ENCODE measurements at regions not wholly inside any gene's neighbourhood (a gene's known extent, or its start where the extent isn't known, plus 50 kb on each side); places are given as distances from the start of the nearest gene placed in this dataset.

DNA sequence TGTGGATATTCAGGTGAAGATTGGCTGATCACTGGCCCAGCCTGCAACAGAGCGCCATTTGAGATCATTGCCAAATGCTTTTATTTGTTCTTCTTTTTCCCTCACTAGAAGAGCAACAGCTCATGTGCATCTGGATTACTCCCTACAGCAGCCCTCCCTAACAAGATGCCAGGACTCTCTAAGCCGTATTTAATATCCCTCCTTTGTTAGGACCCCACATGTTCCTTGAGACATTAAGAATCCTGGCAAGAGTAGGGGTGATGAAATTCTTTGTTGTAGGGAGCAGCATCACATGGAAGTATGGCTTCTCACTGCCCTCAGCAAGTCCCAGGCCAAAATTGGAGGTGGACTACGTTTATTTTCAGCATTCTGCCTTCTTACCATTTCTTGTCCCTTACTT is 167.8 kb downstream of the PAX1 start:
- Mint-ChIP-seq H3K4me3 (no peak overlapping the region), H3K4me1 (0 out of 2 replicates have a peak, but pooled peaks cover 3% of the 10 kb centered on the region), H3K27ac (no peak overlapping the region), H3K9me3 (peaks cover 11% of the 10 kb centered on the region), H3K36me3 (no peaks in the 10 kb centered on the region), H3K27me3 (ENCODE audit: low read depth) (peaks cover 70% of the 10 kb centered on the region)
- no peak for DNase-seq (ENCODE audit: low spot score)
- POLR2A ChIA-PET = no interaction called here
- TF ChIP-seq TP53 (CRISPR knock-in tag; IDR thresholded peaks at IDR 0.05) = no peak
- TF ChIP-seq, protein P1, sequence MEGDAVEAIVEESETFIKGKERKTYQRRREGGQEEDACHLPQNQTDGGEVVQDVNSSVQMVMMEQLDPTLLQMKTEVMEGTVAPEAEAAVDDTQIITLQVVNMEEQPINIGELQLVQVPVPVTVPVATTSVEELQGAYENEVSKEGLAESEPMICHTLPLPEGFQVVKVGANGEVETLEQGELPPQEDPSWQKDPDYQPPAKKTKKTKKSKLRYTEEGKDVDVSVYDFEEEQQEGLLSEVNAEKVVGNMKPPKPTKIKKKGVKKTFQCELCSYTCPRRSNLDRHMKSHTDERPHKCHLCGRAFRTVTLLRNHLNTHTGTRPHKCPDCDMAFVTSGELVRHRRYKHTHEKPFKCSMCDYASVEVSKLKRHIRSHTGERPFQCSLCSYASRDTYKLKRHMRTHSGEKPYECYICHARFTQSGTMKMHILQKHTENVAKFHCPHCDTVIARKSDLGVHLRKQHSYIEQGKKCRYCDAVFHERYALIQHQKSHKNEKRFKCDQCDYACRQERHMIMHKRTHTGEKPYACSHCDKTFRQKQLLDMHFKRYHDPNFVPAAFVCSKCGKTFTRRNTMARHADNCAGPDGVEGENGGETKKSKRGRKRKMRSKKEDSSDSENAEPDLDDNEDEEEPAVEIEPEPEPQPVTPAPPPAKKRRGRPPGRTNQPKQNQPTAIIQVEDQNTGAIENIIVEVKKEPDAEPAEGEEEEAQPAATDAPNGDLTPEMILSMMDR (IDR thresholded peaks at IDR 0.05) = no peak
- TF ChIP-seq TEAD4 (CRISPR knock-in tag; IDR thresholded peaks at IDR 0.05) = no peak
- TF ChIP-seq GABPB1 (CRISPR knock-in tag; IDR thresholded peaks at IDR 0.05) = no peak
- TF ChIP-seq, protein P2, sequence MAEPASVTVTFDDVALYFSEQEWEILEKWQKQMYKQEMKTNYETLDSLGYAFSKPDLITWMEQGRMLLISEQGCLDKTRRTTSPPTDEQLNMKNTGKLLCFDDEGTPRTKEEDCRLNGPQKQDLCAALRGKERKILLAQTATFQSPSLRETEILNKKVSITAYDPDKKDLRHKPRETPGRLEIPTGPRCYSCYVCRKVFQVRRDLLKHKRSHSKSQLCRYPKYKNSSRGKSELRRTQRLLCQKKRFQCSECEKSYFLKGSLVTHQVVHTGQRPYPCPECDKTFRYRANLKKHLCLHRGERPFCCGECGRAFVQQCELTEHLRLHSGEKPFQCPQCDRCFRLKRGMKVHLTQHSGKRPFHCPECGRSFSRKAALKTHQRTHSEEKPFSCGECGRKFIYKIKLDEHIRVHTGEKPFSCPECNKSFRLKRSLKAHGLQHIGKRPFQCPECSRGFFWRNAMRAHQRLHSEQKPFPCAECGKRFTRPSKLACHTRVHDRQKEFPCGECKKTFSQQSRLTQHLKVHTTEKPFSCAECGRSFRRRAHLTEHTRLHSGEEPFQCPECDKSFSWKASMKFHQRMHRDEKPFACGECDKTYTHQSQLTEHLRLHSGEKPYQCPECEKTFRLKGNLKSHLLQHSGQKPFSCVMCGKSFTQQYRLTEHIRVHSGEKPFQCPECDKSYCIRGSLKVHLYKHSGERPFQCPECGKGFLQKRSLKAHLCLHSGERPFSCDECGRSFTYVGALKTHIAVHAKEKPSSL (CRISPR knock-in tag; conservative IDR thresholded peaks at IDR 0.05) = no peak
- TF ChIP-seq HMGA2 (CRISPR knock-in tag; IDR thresholded peaks at IDR 0.05) = no peak
- no peak for ATAC-seq
- CTCF ChIA-PET = no interaction called here

DNA sequence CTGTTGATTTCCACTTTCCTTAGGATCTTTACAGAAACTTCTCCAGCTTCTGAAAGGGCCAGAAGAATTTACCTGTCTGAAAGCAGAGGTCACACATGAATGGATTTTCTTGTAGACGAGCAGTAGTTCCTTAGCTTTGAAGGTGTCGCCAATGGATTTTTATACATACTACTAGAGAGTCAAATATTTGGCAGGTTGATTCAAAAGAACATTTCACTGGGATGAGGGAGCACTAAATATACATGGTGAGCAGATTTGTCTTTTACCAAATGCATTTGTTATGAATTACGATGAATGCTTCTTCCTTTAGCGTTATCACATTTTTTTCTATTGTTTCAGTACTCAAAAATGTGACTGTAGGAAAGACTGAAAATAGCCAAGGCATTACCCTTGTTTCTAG is 162.3 kb downstream of the PAX1 start:
- Mint-ChIP-seq H3K36me3 (no peaks in the 10 kb centered on the region), H3K4me3 (no peak overlapping the region), H3K27ac (no peak overlapping the region), H3K4me1 (peaks cover 7% of the 10 kb centered on the region), H3K27me3 (ENCODE audit: low read depth) (peaks cover 82% of the 10 kb centered on the region), H3K9me3 (no peaks in the 10 kb centered on the region)
- TF ChIP-seq JUN (CRISPR knock-in tag; IDR thresholded peaks at IDR 0.05) (no peak), MYBL2 (CRISPR knock-in tag; IDR thresholded peaks at IDR 0.05) (no peak), PRRX2 (CRISPR knock-in tag; IDR thresholded peaks at IDR 0.05) (no peak), ZNF232 (CRISPR knock-in tag; IDR thresholded peaks at IDR 0.05) (no peak), CREB1 (CRISPR knock-in tag; IDR thresholded peaks at IDR 0.05) (no peak), CREM (CRISPR knock-in tag; IDR thresholded peaks at IDR 0.05) (no peak), ZNF219 (CRISPR knock-in tag; IDR thresholded peaks at IDR 0.05; ENCODE audit: borderline replicate concordance) (no peak), FOXP1 (CRISPR knock-in tag; IDR thresholded peaks at IDR 0.05; ENCODE audit: borderline replicate concordance) (no peak), ZNF671 (CRISPR knock-in tag; IDR thresholded peaks at IDR 0.05) (no peak), MXD4 (CRISPR knock-in tag; IDR thresholded peaks at IDR 0.05; ENCODE audit: borderline replicate concordance) (no peak), FOXJ3 (CRISPR knock-in tag; IDR thresholded peaks at IDR 0.05; ENCODE audit: borderline replicate concordance) (no peak)
- TF ChIP-seq, protein P3, sequence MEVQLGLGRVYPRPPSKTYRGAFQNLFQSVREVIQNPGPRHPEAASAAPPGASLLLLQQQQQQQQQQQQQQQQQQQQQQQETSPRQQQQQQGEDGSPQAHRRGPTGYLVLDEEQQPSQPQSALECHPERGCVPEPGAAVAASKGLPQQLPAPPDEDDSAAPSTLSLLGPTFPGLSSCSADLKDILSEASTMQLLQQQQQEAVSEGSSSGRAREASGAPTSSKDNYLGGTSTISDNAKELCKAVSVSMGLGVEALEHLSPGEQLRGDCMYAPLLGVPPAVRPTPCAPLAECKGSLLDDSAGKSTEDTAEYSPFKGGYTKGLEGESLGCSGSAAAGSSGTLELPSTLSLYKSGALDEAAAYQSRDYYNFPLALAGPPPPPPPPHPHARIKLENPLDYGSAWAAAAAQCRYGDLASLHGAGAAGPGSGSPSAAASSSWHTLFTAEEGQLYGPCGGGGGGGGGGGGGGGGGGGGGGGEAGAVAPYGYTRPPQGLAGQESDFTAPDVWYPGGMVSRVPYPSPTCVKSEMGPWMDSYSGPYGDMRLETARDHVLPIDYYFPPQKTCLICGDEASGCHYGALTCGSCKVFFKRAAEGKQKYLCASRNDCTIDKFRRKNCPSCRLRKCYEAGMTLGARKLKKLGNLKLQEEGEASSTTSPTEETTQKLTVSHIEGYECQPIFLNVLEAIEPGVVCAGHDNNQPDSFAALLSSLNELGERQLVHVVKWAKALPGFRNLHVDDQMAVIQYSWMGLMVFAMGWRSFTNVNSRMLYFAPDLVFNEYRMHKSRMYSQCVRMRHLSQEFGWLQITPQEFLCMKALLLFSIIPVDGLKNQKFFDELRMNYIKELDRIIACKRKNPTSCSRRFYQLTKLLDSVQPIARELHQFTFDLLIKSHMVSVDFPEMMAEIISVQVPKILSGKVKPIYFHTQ (CRISPR knock-in tag; IDR thresholded peaks at IDR 0.05) = no peak
- TF ChIP-seq, protein P4, sequence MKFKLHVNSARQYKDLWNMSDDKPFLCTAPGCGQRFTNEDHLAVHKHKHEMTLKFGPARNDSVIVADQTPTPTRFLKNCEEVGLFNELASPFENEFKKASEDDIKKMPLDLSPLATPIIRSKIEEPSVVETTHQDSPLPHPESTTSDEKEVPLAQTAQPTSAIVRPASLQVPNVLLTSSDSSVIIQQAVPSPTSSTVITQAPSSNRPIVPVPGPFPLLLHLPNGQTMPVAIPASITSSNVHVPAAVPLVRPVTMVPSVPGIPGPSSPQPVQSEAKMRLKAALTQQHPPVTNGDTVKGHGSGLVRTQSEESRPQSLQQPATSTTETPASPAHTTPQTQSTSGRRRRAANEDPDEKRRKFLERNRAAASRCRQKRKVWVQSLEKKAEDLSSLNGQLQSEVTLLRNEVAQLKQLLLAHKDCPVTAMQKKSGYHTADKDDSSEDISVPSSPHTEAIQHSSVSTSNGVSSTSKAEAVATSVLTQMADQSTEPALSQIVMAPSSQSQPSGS (CRISPR knock-in tag; IDR thresholded peaks at IDR 0.05; ENCODE audit: borderline replicate concordance, low read depth) = no peak
- TF ChIP-seq, protein P5, sequence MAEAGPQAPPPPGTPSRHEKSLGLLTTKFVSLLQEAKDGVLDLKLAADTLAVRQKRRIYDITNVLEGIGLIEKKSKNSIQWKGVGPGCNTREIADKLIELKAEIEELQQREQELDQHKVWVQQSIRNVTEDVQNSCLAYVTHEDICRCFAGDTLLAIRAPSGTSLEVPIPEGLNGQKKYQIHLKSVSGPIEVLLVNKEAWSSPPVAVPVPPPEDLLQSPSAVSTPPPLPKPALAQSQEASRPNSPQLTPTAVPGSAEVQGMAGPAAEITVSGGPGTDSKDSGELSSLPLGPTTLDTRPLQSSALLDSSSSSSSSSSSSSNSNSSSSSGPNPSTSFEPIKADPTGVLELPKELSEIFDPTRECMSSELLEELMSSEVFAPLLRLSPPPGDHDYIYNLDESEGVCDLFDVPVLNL (CRISPR knock-in tag; IDR thresholded peaks at IDR 0.05; ENCODE audit: borderline replicate concordance, low read depth) = no peak
- ChIA-PET POLR2A (interaction anchor here (1.1 kb wide), 1 partner anchor 54 kb away, joined by 3 read pairs; no protein-coding TSS in a partner anchor), CTCF (no interaction called here)
- no peak for DNase-seq (ENCODE audit: low spot score)
- ATAC-seq = no peak
